GM18505 (cell line): ENCODE measurements at regions not wholly inside any gene's neighbourhood (a gene's known extent, or its start where the extent isn't known, plus 50 kb on each side); places are given as distances from the start of the nearest gene placed in this dataset.

Source experiments
- ATAC-seq: cut with Tn5 transposase; IDR thresholded peaks from one replicate; pipeline ENCODE4 v1.9.1; 2021; ENCODE audit not compliant: unreplicated experiment
- POLR2A ChIP-seq: IDR thresholded peaks from 4 replicates; pipeline ENCODE4 v1.6.1; 2011; ENCODE audit warnings: borderline replicate concordance; ENCODE audit not compliant: insufficient read depth, insufficient read length; ENCODE audit errors: extremely low read depth

- ATAC-seq, result no peak
- TF ChIP-seq POLR2A, result no peak
Measured at GRCh38 chr5:30638899-30639298, 554.6 kb upstream of the CDH6 start.

- no peak for TF ChIP-seq POLR2A
- no peak for ATAC-seq
Measured at GRCh38 chr5:30627945-30628344, 565.5 kb upstream of the CDH6 start.

GRCh38 chr5:30626557-30626956 lies 566.9 kb upstream of the CDH6 start:
- ATAC-seq, result no peak
- TF ChIP-seq POLR2A, result no peak

- TF ChIP-seq POLR2A, result no peak
- ATAC-seq, result no peak
Measured at GRCh38 chr5:30620481-30621085, 572.9 kb upstream of the CDH6 start.

GRCh38 chr5:30608501-30608900 lies 585.0 kb upstream of the CDH6 start:
- no peak for ATAC-seq
- no peak for TF ChIP-seq POLR2A

GRCh38 chr5:30607301-30607894 lies 586.1 kb upstream of the CDH6 start:
- no peak for TF ChIP-seq POLR2A
- no peak for ATAC-seq

GRCh38 chr5:30605693-30606268 lies 587.7 kb upstream of the CDH6 start:
- no peak for TF ChIP-seq POLR2A
- ATAC-seq, result no peak

- no peak for TF ChIP-seq POLR2A
- ATAC-seq, result no peak
Measured at GRCh38 chr5:30604648-30605262, 588.7 kb upstream of the CDH6 start.

- ATAC-seq, result no peak
- no peak for TF ChIP-seq POLR2A
Measured at GRCh38 chr5:30600892-30601291, 592.6 kb upstream of the CDH6 start.

GRCh38 chr5:30596495-30597064 lies 596.9 kb upstream of the CDH6 start:
- TF ChIP-seq POLR2A, result no peak
- no peak for ATAC-seq

GRCh38 chr5:30594331-30594730 lies 599.2 kb upstream of the CDH6 start:
- ATAC-seq, result no peak
- no peak for TF ChIP-seq POLR2A

- no peak for TF ChIP-seq POLR2A
- no peak for ATAC-seq
Measured at GRCh38 chr5:30592833-30593232, 600.7 kb upstream of the CDH6 start.

- ATAC-seq, result no peak
- no peak for TF ChIP-seq POLR2A
Measured at GRCh38 chr5:30581198-30581935, 612.1 kb upstream of the CDH6 start.

GRCh38 chr5:30574761-30575160 lies 618.7 kb upstream of the CDH6 start:
- ATAC-seq, result no peak
- no peak for TF ChIP-seq POLR2A

GRCh38 chr5:30572279-30572678 lies 621.2 kb upstream of the CDH6 start:
- no peak for TF ChIP-seq POLR2A
- ATAC-seq, result no peak
